Erythroblast (primary cell): ENCODE measurements at regions not wholly inside any gene's neighbourhood (a gene's known extent, or its start where the extent isn't known, plus 50 kb on each side); places are given as distances from the start of the nearest gene placed in this dataset.

Source experiments
- GATA1 ChIP-seq: IDR thresholded peaks from 2 replicates; pipeline ENCODE4 v1.6.1; 2011; ENCODE audit warnings: low read depth, mild to moderate bottlenecking, control low read depth, low read length, moderate library complexity
- POLR2A ChIP-seq: IDR thresholded peaks from 2 replicates; pipeline ENCODE4 v1.6.1; 2011; ENCODE audit warnings: mild to moderate bottlenecking, low read length

DNA sequence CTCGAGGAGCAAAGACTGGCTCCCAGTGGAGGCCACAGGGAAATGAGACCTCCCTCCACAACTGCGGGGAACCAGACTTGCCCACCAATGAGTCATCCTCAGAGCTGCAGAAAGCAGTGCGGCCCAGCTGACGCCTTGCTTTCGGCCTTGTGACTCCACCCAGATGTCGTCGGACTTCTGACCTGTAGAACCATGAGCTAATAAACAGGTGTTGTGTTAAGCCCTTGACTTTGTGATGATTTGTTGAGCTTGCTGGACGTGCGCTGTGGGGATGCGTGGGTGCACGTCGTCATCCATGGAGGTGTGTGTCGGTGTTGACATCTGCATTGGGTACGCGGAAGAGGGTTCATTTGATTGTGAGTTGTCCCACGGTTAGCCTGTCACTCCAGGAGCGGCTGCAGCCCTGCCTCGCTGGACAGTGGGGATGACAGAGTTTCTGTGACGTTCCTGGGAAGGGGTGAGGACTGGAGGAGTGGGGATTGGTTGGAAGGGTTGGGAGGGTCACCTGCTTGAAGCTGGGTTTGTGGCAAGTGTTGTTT is 154.1 kb downstream of the SH3BP4 start:
- no peak for TF ChIP-seq POLR2A
- TF ChIP-seq GATA1 = no peak
